Endothelial cell of umbilical vein (primary cell): ENCODE measurements at regions not wholly inside any gene's neighbourhood (a gene's known extent, or its start where the extent isn't known, plus 50 kb on each side); places are given as distances from the start of the nearest gene placed in this dataset.

Source experiments
- BruUV-seq: library from RNA; stranded (reverse); fragments of 400-500 nt; replicated peaks from 2 replicates; lab custom pipeline; 2021; lab: Mats Ljungman, UMichigan
- CTCF ChIA-PET: fragments of 300-600, 350-600 bp; sonication (Branson Sonifier 250); formaldehyde crosslinking; loops from one replicate; lab custom pipeline; 2021; ENCODE audit warnings: antibody characterized with exemption, inconsistent platforms; lab: Charles Lee
- POLR2A ChIA-PET: fragments of 300-600, 350-600 bp; sonication (Branson Sonifier 250); formaldehyde crosslinking; loops from one replicate; lab custom pipeline; 2021; ENCODE audit warnings: antibody characterized with exemption, inconsistent platforms; lab: Charles Lee
- DNase-seq: peaks from one replicate; pipeline ENCODE4 v3.0.0-alpha.2; 2011; ENCODE audit warnings: low read depth, low spot score
- FAIRE-seq: peaks from 2 replicates; lab custom pipeline; 2011; peaks lifted over from hg19 to GRCh38; lab: Jason Lieb, UNC
- H2AFZ ChIP-seq: 2 replicates; pipeline ENCODE4 v1.6.0; 2012; ENCODE audit warnings: low read depth, low read length, control low read depth, inconsistent platforms
- H3K27ac ChIP-seq: 2 replicates; pipeline ENCODE4 v1.5.1; 2011; ENCODE audit warnings: low read depth, mild to moderate bottlenecking, control low read depth, low read length, moderate library complexity; ENCODE audit not compliant: insufficient read depth
- H3K27me3 ChIP-seq, 2 experiments: 2 replicates each; pipeline versions ENCODE4 v1.6.0 to v1.6.1; 2011; ENCODE audit warnings: low read length in 2 of 2, mixed read lengths in 1 of 2; ENCODE audit not compliant: control insufficient read depth in 2 of 2, insufficient read depth in 2 of 2
- H3K36me3 ChIP-seq, 2 experiments: 2 replicates in 1 of 2; 3 replicates in 1 of 2; pipeline ENCODE4 v1.5.1; 2011; ENCODE audit warnings: low read length in 2 of 2, mild to moderate bottlenecking in 1 of 2, moderate library complexity in 1 of 2; ENCODE audit not compliant: control insufficient read depth in 2 of 2, insufficient read depth in 2 of 2; ENCODE audit errors: extremely low read depth in 1 of 2
- H3K4me1 ChIP-seq: 3 replicates; pipeline ENCODE4 v1.5.1; 2011; ENCODE audit warnings: mild to moderate bottlenecking, low read length; ENCODE audit not compliant: control insufficient read depth, insufficient read depth; ENCODE audit errors: extremely low read depth
- H3K4me2 ChIP-seq: 2 replicates; pipeline ENCODE4 v1.6.1; 2011; ENCODE audit warnings: low read length, control low read depth, mixed read lengths; ENCODE audit not compliant: insufficient read depth
- H3K4me3 ChIP-seq, 3 experiments: fragments of 200-600 bp in 1 of 3; sonication (generic), shearing (Covaris generic) in 1 of 3; replicated peaks in 1 of 3; 2 replicates each; pipeline ENCODE4 v1.5.1; 2011 to 2016; ENCODE audit warnings: control low read depth in 3 of 3, low read length in 3 of 3, mild to moderate bottlenecking in 2 of 3, inconsistent platforms in 1 of 3, low read depth in 1 of 3, moderate library complexity in 1 of 3; ENCODE audit not compliant: insufficient read depth in 1 of 3
- H3K79me2 ChIP-seq: 2 replicates; pipeline ENCODE4 v1.6.0; 2012; ENCODE audit warnings: low read length, inconsistent platforms; ENCODE audit not compliant: control insufficient read depth, insufficient read depth
- H3K9ac ChIP-seq: replicated peaks from 2 replicates; pipeline ENCODE3; 2011; ENCODE audit warnings: low read length, control low read depth; ENCODE audit not compliant: insufficient read depth; ENCODE audit errors: extremely low read depth
- H3K9me1 ChIP-seq: replicated peaks from 3 replicates; pipeline ENCODE4 v1.6.0; 2011; ENCODE audit warnings: mild to moderate bottlenecking, low read length; ENCODE audit not compliant: control insufficient read depth, insufficient read depth; ENCODE audit errors: extremely low read depth
- H3K9me3 ChIP-seq: replicated peaks from 2 replicates; pipeline ENCODE4 v1.5.1; 2012; ENCODE audit warnings: low read length, inconsistent platforms; ENCODE audit not compliant: control insufficient read depth, insufficient read depth
- H4K20me1 ChIP-seq: replicated peaks from 2 replicates; pipeline ENCODE3; 2011; ENCODE audit warnings: mild to moderate bottlenecking, low read length; ENCODE audit not compliant: control insufficient read depth, insufficient read depth; ENCODE audit errors: extremely low read depth
- CTCF ChIP-seq, 2 donors: IDR thresholded peaks; 1 replicate in 1 of 2; 2 replicates in 1 of 2; pipeline ENCODE4 v1.5.1; 2011; ENCODE audit warnings: low read length in 2 of 2, mild to moderate bottlenecking in 2 of 2, moderate library complexity in 2 of 2, control low read depth in 1 of 2, inconsistent platforms in 1 of 2, low read depth in 1 of 2; ENCODE audit not compliant: insufficient read depth in 1 of 2; ENCODE audit errors: extremely low read depth in 1 of 2
- EZH2 ChIP-seq: IDR thresholded peaks from 2 replicates; pipeline ENCODE4 v1.6.1; 2012; ENCODE audit warnings: borderline replicate concordance, low read depth, mild to moderate bottlenecking, moderate library complexity, low read length, inconsistent platforms; ENCODE audit not compliant: severe bottlenecking
- FOS ChIP-seq: IDR thresholded peaks from 2 replicates; pipeline ENCODE4 v1.6.1; 2011; ENCODE audit warnings: mild to moderate bottlenecking, low read length, moderate library complexity, borderline replicate concordance; ENCODE audit not compliant: insufficient read depth
- GATA2 ChIP-seq: IDR thresholded peaks from 2 replicates; pipeline ENCODE4 v1.7.0; 2011; ENCODE audit warnings: low read depth, mild to moderate bottlenecking, moderate library complexity, mixed read lengths, low read length; ENCODE audit not compliant: insufficient read length, insufficient read depth
- JUN ChIP-seq: IDR thresholded peaks from 2 replicates; pipeline ENCODE4 v1.6.1; 2011; ENCODE audit warnings: borderline replicate concordance, low read depth; ENCODE audit not compliant: insufficient read length, insufficient read depth
- MAX ChIP-seq: IDR thresholded peaks from 2 replicates; pipeline ENCODE4 v1.6.1; 2011; ENCODE audit not compliant: insufficient read depth, insufficient read length
- MYC ChIP-seq: IDR thresholded peaks from one replicate; pipeline ENCODE4 v1.6.1; 2011; ENCODE audit warnings: mild to moderate bottlenecking, low read depth, low read length
- POLR2A ChIP-seq: IDR thresholded peaks from 2 replicates; pipeline ENCODE4 v1.6.1; 2012; ENCODE audit warnings: low read depth, mild to moderate bottlenecking, control low read depth, low read length
- POLR2AphosphoS5 ChIP-seq: IDR thresholded peaks from 2 replicates; pipeline ENCODE4 v1.6.1; 2012; ENCODE audit warnings: low read depth, mild to moderate bottlenecking, control low read depth, low read length, moderate library complexity; ENCODE audit not compliant: insufficient read depth
- dilution Hi-C: fragments of 300-500 bp; cut with MboI; formaldehyde crosslinking; loops from one replicate; pipeline ENCODE4 v1.15.0; 2019; ENCODE audit warnings: low sequenced_read_pairs; ENCODE audit not compliant: extremely low pct_ligation_motif_present
- intact Hi-C: fragments of 100-400 bp; cut with micrococcal nuclease; formaldehyde crosslinking; loops from one replicate; pipeline ENCODE4 v1.10.0; 2022

GRCh38 chr2:118425191-118425590 is 336.9 kb downstream of the INSIG2 start:
- H3K36me3 ChIP-seq: no peaks in the 10 kb centered on the region
- CTCF ChIA-PET: no interaction called here
- no peaks in the 10 kb centered on the region for H3K9me3 ChIP-seq
- H3K4me1 ChIP-seq: no peaks in the 10 kb centered on the region
- no peaks in the 10 kb centered on the region for H3K27me3 ChIP-seq
- no peak overlapping the region for H3K27ac ChIP-seq
- intact Hi-C loops: no loop called here
- H3K4me2 ChIP-seq: no peak overlapping the region
- H3K4me3 ChIP-seq: no peak overlapping the region
- no peaks in the 10 kb centered on the region for H3K9me1 ChIP-seq
- H4K20me1 ChIP-seq: no peaks in the 10 kb centered on the region
- DNase-seq (no peak), FAIRE-seq (no peak)
- no peaks in the 10 kb centered on the region for H3K79me2 ChIP-seq
- no peak overlapping the region for H2AFZ ChIP-seq
- BruUV-seq: no TSS peak
- dilution Hi-C loops: no loop called here
- POLR2A ChIA-PET: no interaction called here
- TF ChIP-seq MYC: no peak
- TF ChIP-seq MAX: no peak
- TF ChIP-seq JUN: no peak
- no peak for TF ChIP-seq CTCF (IDR thresholded peaks at IDR 0.05; ENCODE audit: extremely low read depth in 1 of 2, insufficient read depth in 1 of 2, low read depth in 1 of 2, low read length in 2 of 2)
- TF ChIP-seq POLR2AphosphoS5: no peak
- no peak for TF ChIP-seq EZH2
- TF ChIP-seq POLR2A: no peak
- no peak overlapping the region for H3K9ac ChIP-seq

GRCh38 chr2:118423776-118424175 is 335.5 kb downstream of the INSIG2 start:
- Histone ChIP-seq H3K9me3 (no peaks in the 10 kb centered on the region), H3K79me2 (no peaks in the 10 kb centered on the region), H3K4me3 (no peak overlapping the region), H3K9me1 (no peaks in the 10 kb centered on the region), H3K9ac (no peak overlapping the region), H3K36me3 (no peaks in the 10 kb centered on the region), H3K27ac (no peak overlapping the region), H3K27me3 (no peaks in the 10 kb centered on the region), H4K20me1 (no peaks in the 10 kb centered on the region), H2AFZ (no peak overlapping the region), H3K4me2 (no peak overlapping the region), H3K4me1 (no peaks in the 10 kb centered on the region)
- intact Hi-C loops: no loop called here
- ChIA-PET POLR2A (no interaction called here), CTCF (no interaction called here)
- TF ChIP-seq EZH2 (no peak), GATA2 (no peak), JUN (no peak), POLR2A (no peak), MAX (no peak), MYC (no peak), FOS (no peak), POLR2AphosphoS5 (no peak), CTCF (IDR thresholded peaks at IDR 0.05; ENCODE audit: extremely low read depth in 1 of 2, insufficient read depth in 1 of 2, low read depth in 1 of 2, low read length in 2 of 2) (no peak)
- BruUV-seq: no TSS peak
- FAIRE-seq: no peak
- dilution Hi-C loops: no loop called here
- DNase-seq: no peak
